ENCODE measurements at regions not wholly inside any gene's neighbourhood (a gene's known extent, or its start where the extent isn't known, plus 50 kb on each side); places are given as distances from the start of the nearest gene placed in this dataset.

DNA sequence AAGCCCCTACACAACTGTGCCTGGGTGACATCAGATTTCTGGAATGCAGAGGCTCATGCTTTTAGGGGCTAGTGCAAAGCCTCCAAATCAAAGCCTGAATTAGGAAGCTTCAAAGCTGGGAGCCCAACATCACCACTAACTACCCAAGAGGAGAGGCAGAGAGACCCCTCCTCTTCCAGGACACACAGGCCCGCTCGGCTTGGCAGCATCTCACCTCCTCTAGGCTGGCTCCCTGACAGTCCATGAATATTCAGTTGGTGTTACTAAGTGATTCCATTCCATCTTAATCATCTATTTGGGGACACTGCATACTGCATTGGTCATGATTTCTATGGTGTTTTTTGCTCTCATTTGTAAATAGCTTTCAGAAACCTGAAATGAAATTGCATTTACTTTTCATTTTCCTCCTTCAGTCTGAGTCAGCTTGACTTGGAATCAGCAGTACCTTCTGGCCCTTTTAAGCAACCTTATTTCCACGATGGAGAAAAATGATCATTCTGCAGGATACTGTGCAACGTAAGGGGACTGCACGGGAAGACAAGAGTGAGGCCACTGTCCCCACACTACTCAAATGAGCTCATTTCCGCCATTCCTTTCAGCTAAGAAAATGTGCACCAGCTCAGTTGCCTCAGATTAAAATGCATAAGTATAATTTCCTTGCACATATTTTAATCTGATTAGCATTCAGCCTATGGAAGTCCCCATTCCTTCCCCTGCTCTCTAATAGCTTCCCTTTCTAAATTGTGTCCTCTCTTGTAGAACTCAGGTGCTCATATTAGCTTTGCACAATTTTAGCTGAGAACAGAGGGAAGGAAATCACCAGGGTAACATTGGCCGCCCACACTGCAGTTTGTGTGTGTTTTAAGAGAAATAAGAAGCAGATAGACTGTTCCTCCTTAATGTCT is 219.9 kb downstream of the RFC3 start:
- TF ChIP-seq, protein P1, sequence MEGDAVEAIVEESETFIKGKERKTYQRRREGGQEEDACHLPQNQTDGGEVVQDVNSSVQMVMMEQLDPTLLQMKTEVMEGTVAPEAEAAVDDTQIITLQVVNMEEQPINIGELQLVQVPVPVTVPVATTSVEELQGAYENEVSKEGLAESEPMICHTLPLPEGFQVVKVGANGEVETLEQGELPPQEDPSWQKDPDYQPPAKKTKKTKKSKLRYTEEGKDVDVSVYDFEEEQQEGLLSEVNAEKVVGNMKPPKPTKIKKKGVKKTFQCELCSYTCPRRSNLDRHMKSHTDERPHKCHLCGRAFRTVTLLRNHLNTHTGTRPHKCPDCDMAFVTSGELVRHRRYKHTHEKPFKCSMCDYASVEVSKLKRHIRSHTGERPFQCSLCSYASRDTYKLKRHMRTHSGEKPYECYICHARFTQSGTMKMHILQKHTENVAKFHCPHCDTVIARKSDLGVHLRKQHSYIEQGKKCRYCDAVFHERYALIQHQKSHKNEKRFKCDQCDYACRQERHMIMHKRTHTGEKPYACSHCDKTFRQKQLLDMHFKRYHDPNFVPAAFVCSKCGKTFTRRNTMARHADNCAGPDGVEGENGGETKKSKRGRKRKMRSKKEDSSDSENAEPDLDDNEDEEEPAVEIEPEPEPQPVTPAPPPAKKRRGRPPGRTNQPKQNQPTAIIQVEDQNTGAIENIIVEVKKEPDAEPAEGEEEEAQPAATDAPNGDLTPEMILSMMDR (IDR thresholded peaks at IDR 0.05) = no peak
- TF ChIP-seq ZFX (IDR thresholded peaks at IDR 0.05; ENCODE audit: borderline replicate concordance) = no peak

Measured in 22Rv1 (cell line).